Heart left ventricle (tissue), 13 donors: ENCODE measurements at regions not wholly inside any gene's neighbourhood (a gene's known extent, or its start where the extent isn't known, plus 50 kb on each side); places are given as distances from the start of the nearest gene placed in this dataset.

ENCODE experiments used
- CTCF ChIP-seq, 12 donors: fragments of 200-600 bp; sonication (generic) in 4 of 12; IDR thresholded peaks; one replicate each; pipeline versions ENCODE4 v1.5.0 to v1.8.0; 2018 to 2022; ENCODE audit warnings: antibody characterized with exemption in 12 of 12, mild to moderate bottlenecking in 5 of 12
- POLR2A ChIP-seq, 2 donors: fragments of 450-650 bp; IDR thresholded peaks; one replicate each; pipeline ENCODE4 v1.6.1; 2017; ENCODE audit warnings: antibody characterized with exemption in 2 of 2, mild to moderate bottlenecking in 2 of 2, moderate library complexity in 2 of 2
- donor health status: ischemic (EF 13 %, LVEDD 7.1; RV severe dilation, severe dysfunction).
- donor health status: DM: no; HTN: yes; CAD: no.
- donor health status: DM: no; HTN: no; CAD: no.
- donor health status: ischemic (EF 25% LVEDD 6.9; RV normal size, moderate dysfunction).
- donor health status: ischemic (EF 25% LVEDD 5.7; RV mildly dilated, moderate dysfunction).
- donor health status: ischemic (EF 35%, LVEDD 5.7; RV mildly dilated, moderate dysfunction).
- donor health status: nonischemic (EF 11% LVEDD 7.7; RV severe dilation, severe dysfunction).
- donor health status: DM: yes; HTN: yes; CAD: no.
- donor health status: PGD.
- donor health status: ischemic (EF 29% LVEDD 5.4; RV normal size, mild dysfunction).
- donor health status: nonischemic (EF 23%, LVEDD 6.1; RV moderate dilation, normal function).

GRCh38 chr11:130815097-130815802 lies 101.0 kb downstream of the SNX19 start:
- no peak for TF ChIP-seq CTCF (IDR thresholded peaks at IDR 0.05)
- no peak for TF ChIP-seq POLR2A (IDR thresholded peaks at IDR 0.05)
